SK-N-SH treated with all-trans-retinoic acid at 6 μM for 48 hours (cell line): ENCODE measurements at regions not wholly inside any gene's neighbourhood (a gene's known extent, or its start where the extent isn't known, plus 50 kb on each side); places are given as distances from the start of the nearest gene placed in this dataset.

Experiments used
- ATAC-seq: fragments of 200-7000 bp; cut with Tn5 transposase; 3 replicates; pipeline ENCODE4 v1.9.1; 2020; ENCODE audit warnings: mild to moderate bottlenecking, moderate library complexity
- ARNTL ChIP-seq: fragments of 450-650 bp; formaldehyde crosslinking; IDR thresholded peaks from 2 replicates; pipeline ENCODE4 v1.5.0; 2020; ENCODE audit warnings: low read depth, mild to moderate bottlenecking, moderate library complexity, borderline replicate concordance
- BACH2 ChIP-seq: fragments of 250-450 bp; sonication (Bioruptor Pico); IDR thresholded peaks from 2 replicates; pipeline ENCODE4 v1.9.0; 2021; ENCODE audit warnings: mild to moderate bottlenecking, borderline replicate concordance
- CSDC2 ChIP-seq: fragments of 250-450 bp; sonication (Bioruptor Pico); IDR thresholded peaks from 2 replicates; pipeline ENCODE4 v1.5.0; 2020; ENCODE audit warnings: mild to moderate bottlenecking, moderate library complexity
- CSRNP3 ChIP-seq: fragments of 250-450 bp; sonication (Bioruptor Pico); IDR thresholded peaks from 2 replicates; pipeline ENCODE4 v1.5.1; 2021; ENCODE audit warnings: mild to moderate bottlenecking, moderate library complexity
- ESRRG ChIP-seq: fragments of 250-450 bp; sonication (Bioruptor Pico); IDR thresholded peaks from 2 replicates; pipeline ENCODE4 v1.6.1; 2021; ENCODE audit warnings: mild to moderate bottlenecking
- GLIS3 ChIP-seq: fragments of 250-450 bp; sonication (Bioruptor Pico); IDR thresholded peaks from 2 replicates; pipeline ENCODE4 v1.5.0; 2020; ENCODE audit warnings: mild to moderate bottlenecking, moderate library complexity
- ISL1 ChIP-seq: fragments of 250-450 bp; sonication (Bioruptor Pico); IDR thresholded peaks from 2 replicates; pipeline ENCODE4 v2.1.2; 2022; ENCODE audit warnings: mild to moderate bottlenecking, moderate library complexity
- OSR1 ChIP-seq: fragments of 250-450 bp; sonication (Bioruptor Pico); IDR thresholded peaks from 2 replicates; pipeline ENCODE4 v1.8.0; 2022; ENCODE audit warnings: moderate library complexity, mild to moderate bottlenecking, inconsistent platforms
- PATZ1 ChIP-seq: fragments of 250-450 bp; sonication (Bioruptor Pico); IDR thresholded peaks from 2 replicates; pipeline ENCODE4 v1.8.0; 2020; ENCODE audit warnings: mild to moderate bottlenecking, moderate library complexity, borderline replicate concordance
- PPARA ChIP-seq: fragments of 250-450 bp; sonication (Bioruptor Pico); IDR thresholded peaks from 2 replicates; pipeline ENCODE4 v1.5.0; 2020; ENCODE audit warnings: mild to moderate bottlenecking, borderline replicate concordance
- RARB ChIP-seq: fragments of 250-450 bp; sonication (Bioruptor Pico); IDR thresholded peaks from 2 replicates; pipeline ENCODE4 v1.8.0; 2021; ENCODE audit warnings: mild to moderate bottlenecking, moderate library complexity
- SNAI2 ChIP-seq: fragments of 250-450 bp; sonication (Bioruptor Pico); IDR thresholded peaks from 2 replicates; pipeline ENCODE4 v1.5.0; 2020; ENCODE audit warnings: mild to moderate bottlenecking, moderate library complexity
- TCF4 ChIP-seq: fragments of 250-450 bp; sonication (Bioruptor Pico); IDR thresholded peaks from 2 replicates; pipeline ENCODE4 v1.8.0; 2021; ENCODE audit warnings: mild to moderate bottlenecking, moderate library complexity, borderline replicate concordance
- TOX ChIP-seq: fragments of 250-450 bp; sonication (Bioruptor Pico); IDR thresholded peaks from 2 replicates; pipeline ENCODE4 v1.8.0; 2021; ENCODE audit warnings: mild to moderate bottlenecking, moderate library complexity, borderline replicate concordance
- TSHZ2 ChIP-seq: fragments of 250-450 bp; sonication (Bioruptor Pico); IDR thresholded peaks from 2 replicates; pipeline ENCODE4 v1.5.0; 2020; ENCODE audit warnings: mild to moderate bottlenecking, moderate library complexity
- ZC3H10 ChIP-seq: fragments of 250-450 bp; sonication (Bioruptor Pico); IDR thresholded peaks from 2 replicates; pipeline ENCODE4 v1.5.1; 2021; ENCODE audit warnings: mild to moderate bottlenecking, moderate library complexity
- ZFP3 ChIP-seq: fragments of 250-450 bp; sonication (Bioruptor Pico); IDR thresholded peaks from 2 replicates; pipeline ENCODE4 v1.5.0; 2020; ENCODE audit warnings: mild to moderate bottlenecking, moderate library complexity
- ZFP30 ChIP-seq: fragments of 450-650 bp; formaldehyde crosslinking; IDR thresholded peaks from 2 replicates; pipeline ENCODE4 v1.5.0; 2022; ENCODE audit warnings: mild to moderate bottlenecking, moderate library complexity
- ZNF565 ChIP-seq: fragments of 450-650 bp; formaldehyde crosslinking; conservative IDR thresholded peaks from 2 replicates; pipeline ENCODE4 v1.5.0; 2020; ENCODE audit warnings: low read depth, mild to moderate bottlenecking, moderate library complexity
- ZNF70 ChIP-seq: fragments of 450-650 bp; formaldehyde crosslinking; IDR thresholded peaks from 2 replicates; pipeline ENCODE4 v1.5.0; 2020; ENCODE audit warnings: mild to moderate bottlenecking, moderate library complexity
- ZNF8 ChIP-seq: fragments of 450-650 bp; formaldehyde crosslinking; IDR thresholded peaks from 2 replicates; pipeline ENCODE4 v1.5.0; 2020; ENCODE audit warnings: mild to moderate bottlenecking, moderate library complexity
- TF ChIP-seq, protein P1 (sequence below): fragments of 250-450 bp; sonication (Bioruptor Pico); IDR thresholded peaks from 2 replicates; pipeline ENCODE4 v1.5.1; 2020; ENCODE audit warnings: low read depth, mild to moderate bottlenecking, moderate library complexity
- TF ChIP-seq, protein P2 (sequence below): fragments of 250-450 bp; sonication (Bioruptor Pico); IDR thresholded peaks from 2 replicates; pipeline ENCODE4 v1.8.0; 2021; ENCODE audit warnings: low read depth, mild to moderate bottlenecking, moderate library complexity, borderline replicate concordance

DNA sequence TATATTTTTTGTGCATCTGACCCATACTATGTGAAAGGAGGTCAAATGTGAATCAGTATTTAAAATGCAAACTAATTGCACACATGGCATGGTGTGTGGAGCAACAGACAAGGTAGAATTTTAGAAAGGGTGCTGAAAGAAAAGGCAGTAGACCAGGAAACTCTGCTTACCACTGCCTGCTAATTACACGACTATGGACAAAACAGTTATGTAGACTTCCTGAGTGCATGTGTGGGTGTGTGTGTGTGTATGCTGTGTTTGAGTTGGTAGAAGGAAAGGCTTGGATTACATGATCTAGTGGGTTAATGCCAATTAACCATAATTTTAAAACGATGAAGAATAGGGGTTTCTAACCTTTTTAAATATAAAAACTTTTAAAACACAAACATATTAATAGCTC is 349.9 kb downstream of the SH3GL2 start:
- TF ChIP-seq ZNF8 (no peak), ESRRG (no peak), ISL1 (CRISPR knock-in tag) (no peak), SNAI2 (CRISPR knock-in tag) (no peak), TSHZ2 (no peak), PATZ1 (no peak), ZFP3 (CRISPR knock-in tag) (no peak), ZC3H10 (CRISPR knock-in tag) (no peak), TCF4 (CRISPR knock-in tag) (no peak), ZNF565 (no peak), ZNF70 (CRISPR knock-in tag) (no peak), ZFP30 (CRISPR knock-in tag) (no peak), CSRNP3 (no peak), OSR1 (CRISPR knock-in tag) (no peak), ARNTL (CRISPR knock-in tag) (no peak), BACH2 (CRISPR knock-in tag) (no peak), TOX (CRISPR knock-in tag) (no peak)
- TF ChIP-seq, protein P1, sequence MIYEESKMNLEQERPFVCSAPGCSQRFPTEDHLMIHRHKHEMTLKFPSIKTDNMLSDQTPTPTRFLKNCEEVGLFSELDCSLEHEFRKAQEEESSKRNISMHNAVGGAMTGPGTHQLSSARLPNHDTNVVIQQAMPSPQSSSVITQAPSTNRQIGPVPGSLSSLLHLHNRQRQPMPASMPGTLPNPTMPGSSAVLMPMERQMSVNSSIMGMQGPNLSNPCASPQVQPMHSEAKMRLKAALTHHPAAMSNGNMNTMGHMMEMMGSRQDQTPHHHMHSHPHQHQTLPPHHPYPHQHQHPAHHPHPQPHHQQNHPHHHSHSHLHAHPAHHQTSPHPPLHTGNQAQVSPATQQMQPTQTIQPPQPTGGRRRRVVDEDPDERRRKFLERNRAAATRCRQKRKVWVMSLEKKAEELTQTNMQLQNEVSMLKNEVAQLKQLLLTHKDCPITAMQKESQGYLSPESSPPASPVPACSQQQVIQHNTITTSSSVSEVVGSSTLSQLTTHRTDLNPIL = no peak
- TF ChIP-seq, protein P2, sequence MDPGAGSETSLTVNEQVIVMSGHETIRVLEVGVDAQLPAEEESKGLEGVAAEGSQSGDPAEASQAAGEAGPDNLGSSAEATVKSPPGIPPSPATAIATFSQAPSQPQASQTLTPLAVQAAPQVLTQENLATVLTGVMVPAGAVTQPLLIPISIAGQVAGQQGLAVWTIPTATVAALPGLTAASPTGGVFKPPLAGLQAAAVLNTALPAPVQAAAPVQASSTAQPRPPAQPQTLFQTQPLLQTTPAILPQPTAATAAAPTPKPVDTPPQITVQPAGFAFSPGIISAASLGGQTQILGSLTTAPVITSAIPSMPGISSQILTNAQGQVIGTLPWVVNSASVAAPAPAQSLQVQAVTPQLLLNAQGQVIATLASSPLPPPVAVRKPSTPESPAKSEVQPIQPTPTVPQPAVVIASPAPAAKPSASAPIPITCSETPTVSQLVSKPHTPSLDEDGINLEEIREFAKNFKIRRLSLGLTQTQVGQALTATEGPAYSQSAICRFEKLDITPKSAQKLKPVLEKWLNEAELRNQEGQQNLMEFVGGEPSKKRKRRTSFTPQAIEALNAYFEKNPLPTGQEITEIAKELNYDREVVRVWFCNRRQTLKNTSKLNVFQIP (CRISPR knock-in tag) = no peak

DNA sequence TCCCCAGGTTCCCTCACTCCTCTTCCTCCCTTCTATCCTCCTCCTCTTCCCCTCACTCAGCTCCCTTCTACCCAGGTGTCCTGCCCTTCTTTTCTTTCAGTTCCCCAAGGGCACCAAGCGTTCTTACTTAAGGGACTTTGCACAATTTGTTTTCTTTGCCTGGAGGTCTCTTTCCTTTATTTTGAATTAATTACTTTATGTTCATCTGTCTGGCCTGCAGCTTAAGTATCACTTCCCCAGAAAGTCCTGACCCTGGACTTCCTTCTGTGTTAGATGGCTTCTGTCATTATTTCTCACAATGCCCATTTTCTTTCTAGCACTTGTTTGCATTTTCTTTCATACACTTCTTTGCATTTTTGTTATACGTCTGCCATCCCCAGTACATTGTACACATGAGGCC is 350.6 kb downstream of the SH3GL2 start:
- TF ChIP-seq ZNF565 = no peak
- no peak for TF ChIP-seq ZFP3 (CRISPR knock-in tag)
- no peak for TF ChIP-seq ZNF8
- no peak for TF ChIP-seq CSDC2
- TF ChIP-seq TOX (CRISPR knock-in tag) = no peak
- TF ChIP-seq BACH2 (CRISPR knock-in tag) = no peak
- no peak for TF ChIP-seq ARNTL (CRISPR knock-in tag)
- TF ChIP-seq PATZ1 = no peak
- no peak for TF ChIP-seq RARB (CRISPR knock-in tag)
- no peak for TF ChIP-seq GLIS3 (CRISPR knock-in tag)
- no peak for TF ChIP-seq CSRNP3
- no peak for TF ChIP-seq SNAI2 (CRISPR knock-in tag)
- no peak for TF ChIP-seq PPARA (CRISPR knock-in tag)
- no peak for TF ChIP-seq TSHZ2
- TF ChIP-seq ZC3H10 (CRISPR knock-in tag) = no peak
- no peak for ATAC-seq

More for the DNA sequence above, 349.9 kb downstream of the SH3GL2 start:
- ATAC-seq = no peak
